ENCODE measurements at regions not wholly inside any gene's neighbourhood (a gene's known extent, or its start where the extent isn't known, plus 50 kb on each side); places are given as distances from the start of the nearest gene placed in this dataset.

DNA sequence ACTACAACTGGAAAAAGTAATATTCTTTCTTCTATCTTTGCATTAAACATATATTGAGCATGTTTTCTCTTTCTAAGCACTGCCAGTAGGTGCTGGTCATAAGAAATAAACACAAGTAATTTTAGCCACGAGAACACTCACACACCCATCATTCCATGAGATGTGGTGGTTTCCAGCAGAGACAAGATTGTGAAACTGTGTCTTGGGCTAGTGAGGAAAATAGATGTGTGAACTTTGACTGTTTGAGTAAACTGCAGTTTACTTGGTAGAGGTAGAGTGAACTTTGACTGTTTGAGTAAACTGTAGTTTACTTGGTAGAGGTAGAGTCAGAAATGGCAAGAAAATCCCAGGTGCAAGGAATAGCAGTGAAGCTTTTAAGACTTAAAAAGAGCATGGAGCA, 300.9 kb upstream of the HS3ST1 start:
- no peak for TF ChIP-seq ESRRA (CRISPR knock-in tag; IDR thresholded peaks at IDR 0.05; ENCODE audit: borderline replicate concordance)
- TF ChIP-seq, protein P1, sequence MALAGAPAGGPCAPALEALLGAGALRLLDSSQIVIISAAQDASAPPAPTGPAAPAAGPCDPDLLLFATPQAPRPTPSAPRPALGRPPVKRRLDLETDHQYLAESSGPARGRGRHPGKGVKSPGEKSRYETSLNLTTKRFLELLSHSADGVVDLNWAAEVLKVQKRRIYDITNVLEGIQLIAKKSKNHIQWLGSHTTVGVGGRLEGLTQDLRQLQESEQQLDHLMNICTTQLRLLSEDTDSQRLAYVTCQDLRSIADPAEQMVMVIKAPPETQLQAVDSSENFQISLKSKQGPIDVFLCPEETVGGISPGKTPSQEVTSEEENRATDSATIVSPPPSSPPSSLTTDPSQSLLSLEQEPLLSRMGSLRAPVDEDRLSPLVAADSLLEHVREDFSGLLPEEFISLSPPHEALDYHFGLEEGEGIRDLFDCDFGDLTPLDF (CRISPR knock-in tag; IDR thresholded peaks at IDR 0.05), result no peak
- TF ChIP-seq ZNF317 (CRISPR knock-in tag; IDR thresholded peaks at IDR 0.05; ENCODE audit: borderline replicate concordance, low read depth), result no peak
- no peak for TF ChIP-seq CREB1 (CRISPR knock-in tag; IDR thresholded peaks at IDR 0.05)
- TF ChIP-seq HMGA2 (CRISPR knock-in tag; IDR thresholded peaks at IDR 0.05), result no peak
- TF ChIP-seq, protein P2, sequence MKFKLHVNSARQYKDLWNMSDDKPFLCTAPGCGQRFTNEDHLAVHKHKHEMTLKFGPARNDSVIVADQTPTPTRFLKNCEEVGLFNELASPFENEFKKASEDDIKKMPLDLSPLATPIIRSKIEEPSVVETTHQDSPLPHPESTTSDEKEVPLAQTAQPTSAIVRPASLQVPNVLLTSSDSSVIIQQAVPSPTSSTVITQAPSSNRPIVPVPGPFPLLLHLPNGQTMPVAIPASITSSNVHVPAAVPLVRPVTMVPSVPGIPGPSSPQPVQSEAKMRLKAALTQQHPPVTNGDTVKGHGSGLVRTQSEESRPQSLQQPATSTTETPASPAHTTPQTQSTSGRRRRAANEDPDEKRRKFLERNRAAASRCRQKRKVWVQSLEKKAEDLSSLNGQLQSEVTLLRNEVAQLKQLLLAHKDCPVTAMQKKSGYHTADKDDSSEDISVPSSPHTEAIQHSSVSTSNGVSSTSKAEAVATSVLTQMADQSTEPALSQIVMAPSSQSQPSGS (CRISPR knock-in tag; IDR thresholded peaks at IDR 0.05; ENCODE audit: borderline replicate concordance, low read depth), result no peak
- no peak for TF ChIP-seq FOXP1 (CRISPR knock-in tag; IDR thresholded peaks at IDR 0.05; ENCODE audit: borderline replicate concordance)
- TF ChIP-seq PRRX2 (CRISPR knock-in tag; IDR thresholded peaks at IDR 0.05), result no peak
- TF ChIP-seq OVOL2 (CRISPR knock-in tag; IDR thresholded peaks at IDR 0.05; ENCODE audit: borderline replicate concordance), result no peak
- TF ChIP-seq, protein P3, sequence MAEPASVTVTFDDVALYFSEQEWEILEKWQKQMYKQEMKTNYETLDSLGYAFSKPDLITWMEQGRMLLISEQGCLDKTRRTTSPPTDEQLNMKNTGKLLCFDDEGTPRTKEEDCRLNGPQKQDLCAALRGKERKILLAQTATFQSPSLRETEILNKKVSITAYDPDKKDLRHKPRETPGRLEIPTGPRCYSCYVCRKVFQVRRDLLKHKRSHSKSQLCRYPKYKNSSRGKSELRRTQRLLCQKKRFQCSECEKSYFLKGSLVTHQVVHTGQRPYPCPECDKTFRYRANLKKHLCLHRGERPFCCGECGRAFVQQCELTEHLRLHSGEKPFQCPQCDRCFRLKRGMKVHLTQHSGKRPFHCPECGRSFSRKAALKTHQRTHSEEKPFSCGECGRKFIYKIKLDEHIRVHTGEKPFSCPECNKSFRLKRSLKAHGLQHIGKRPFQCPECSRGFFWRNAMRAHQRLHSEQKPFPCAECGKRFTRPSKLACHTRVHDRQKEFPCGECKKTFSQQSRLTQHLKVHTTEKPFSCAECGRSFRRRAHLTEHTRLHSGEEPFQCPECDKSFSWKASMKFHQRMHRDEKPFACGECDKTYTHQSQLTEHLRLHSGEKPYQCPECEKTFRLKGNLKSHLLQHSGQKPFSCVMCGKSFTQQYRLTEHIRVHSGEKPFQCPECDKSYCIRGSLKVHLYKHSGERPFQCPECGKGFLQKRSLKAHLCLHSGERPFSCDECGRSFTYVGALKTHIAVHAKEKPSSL (CRISPR knock-in tag; conservative IDR thresholded peaks at IDR 0.05), result no peak
- no peak for TF ChIP-seq MYBL2 (CRISPR knock-in tag; IDR thresholded peaks at IDR 0.05)
- TF ChIP-seq RORB (CRISPR knock-in tag; IDR thresholded peaks at IDR 0.05), result no peak
- TF ChIP-seq AFF4 (CRISPR knock-in tag; IDR thresholded peaks at IDR 0.05; ENCODE audit: borderline replicate concordance), result no peak
- TF ChIP-seq TCF7 (CRISPR knock-in tag; IDR thresholded peaks at IDR 0.05; ENCODE audit: low read depth), result no peak
- no peak for TF ChIP-seq FOXJ3 (CRISPR knock-in tag; IDR thresholded peaks at IDR 0.05; ENCODE audit: borderline replicate concordance)
- TF ChIP-seq TEAD1 (CRISPR knock-in tag; IDR thresholded peaks at IDR 0.05), result no peak
- no peak for TF ChIP-seq MAX (CRISPR knock-in tag; IDR thresholded peaks at IDR 0.05)
- no peak for TF ChIP-seq ERG (CRISPR knock-in tag; IDR thresholded peaks at IDR 0.05)
- no peak for TF ChIP-seq ATF3 (CRISPR knock-in tag; conservative IDR thresholded peaks at IDR 0.05)
- TF ChIP-seq FOXP4 (CRISPR knock-in tag; IDR thresholded peaks at IDR 0.05), result no peak
- ATAC-seq (no peak), DNase-seq (ENCODE audit: low spot score) (no peak)
- H3K27ac Mint-ChIP-seq, result no peak overlapping the region
- ChIA-PET CTCF (no interaction called here), POLR2A (no interaction called here)
- H3K4me3 Mint-ChIP-seq, result no peak overlapping the region
- no peaks in the 10 kb centered on the region for H3K27me3 Mint-ChIP-seq (ENCODE audit: low read depth)
- H3K36me3 Mint-ChIP-seq, result no peaks in the 10 kb centered on the region
- H3K9me3 Mint-ChIP-seq, result peaks cover 9% of the 10 kb centered on the region
- no peaks in the 10 kb centered on the region for H3K4me1 Mint-ChIP-seq
